Ramos (cell line): ENCODE measurements at regions not wholly inside any gene's neighbourhood (a gene's known extent, or its start where the extent isn't known, plus 50 kb on each side); places are given as distances from the start of the nearest gene placed in this dataset.

Source experiments
- in situ Hi-C: fragments of 300-500 bp; cut with MboI; formaldehyde crosslinking; loops from one replicate; pipeline ENCODE4 v1.14.3; 2022; ENCODE audit warnings: low sequenced_read_pairs; ENCODE audit not compliant: unreplicated experiment

DNA sequence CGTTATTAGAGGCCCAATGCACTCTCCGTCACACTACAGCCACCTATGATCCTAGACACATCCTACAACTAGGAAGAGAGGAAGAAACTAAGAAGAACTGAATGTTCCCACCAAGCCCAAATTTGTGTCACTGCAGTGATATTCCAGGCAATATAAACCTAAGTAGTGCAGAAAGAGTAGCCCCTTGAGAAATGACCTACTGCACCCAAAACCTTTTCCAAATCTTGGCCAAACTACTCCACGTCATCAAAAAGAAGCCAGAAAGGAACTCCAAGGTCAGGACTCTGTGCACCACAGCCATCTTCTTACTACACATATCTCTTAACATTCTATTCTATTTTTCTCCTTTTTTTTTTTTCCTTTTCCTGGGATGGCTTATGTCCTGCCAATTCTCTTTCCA is 60.2 kb downstream of the ADAMTS1 start:
- in situ Hi-C loops, result no loop called here

GRCh38 chr21:26783466-26784195 is 61.6 kb downstream of the ADAMTS1 start:
- in situ Hi-C loops, result no loop called here

- in situ Hi-C loops, result no loop called here
These were observed 62.5 kb downstream of the ADAMTS1 start for GRCh38 chr21:26782747-26783146.

GRCh38 chr21:26782331-26782730 is 62.9 kb downstream of the ADAMTS1 start:
- in situ Hi-C loops, result no loop called here

- in situ Hi-C loops, result no loop called here
These were observed 63.9 kb downstream of the ADAMTS1 start for GRCh38 chr21:26781331-26781730.

- in situ Hi-C loops, result no loop called here
These were observed 68.0 kb downstream of the ADAMTS1 start for GRCh38 chr21:26777166-26777565.

- in situ Hi-C loops, result no loop called here
These were observed 68.7 kb downstream of the ADAMTS1 start for GRCh38 chr21:26776310-26777021.

DNA sequence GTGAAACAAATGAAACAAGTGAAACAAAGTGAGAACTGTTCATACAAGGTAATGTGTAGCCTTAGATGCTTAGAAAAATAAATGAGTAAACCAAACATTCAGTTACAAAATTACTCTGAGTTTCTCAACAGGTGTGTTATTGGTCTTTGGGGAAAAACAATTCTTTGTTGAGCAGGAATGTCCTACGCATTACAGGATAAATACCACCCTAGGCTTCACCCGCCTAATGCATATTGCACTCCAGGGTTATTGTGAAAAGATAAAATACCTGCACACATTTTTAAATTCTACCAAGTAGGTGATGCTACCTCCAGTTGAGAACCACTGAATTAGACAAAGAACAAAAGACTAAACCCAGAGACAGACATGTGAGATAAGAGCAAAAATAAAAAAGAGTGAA is 72.2 kb downstream of the ADAMTS1 start:
- in situ Hi-C loops, result no loop called here

- in situ Hi-C loops, result no loop called here
These were observed 75.5 kb downstream of the ADAMTS1 start for GRCh38 chr21:26769613-26770188.

DNA sequence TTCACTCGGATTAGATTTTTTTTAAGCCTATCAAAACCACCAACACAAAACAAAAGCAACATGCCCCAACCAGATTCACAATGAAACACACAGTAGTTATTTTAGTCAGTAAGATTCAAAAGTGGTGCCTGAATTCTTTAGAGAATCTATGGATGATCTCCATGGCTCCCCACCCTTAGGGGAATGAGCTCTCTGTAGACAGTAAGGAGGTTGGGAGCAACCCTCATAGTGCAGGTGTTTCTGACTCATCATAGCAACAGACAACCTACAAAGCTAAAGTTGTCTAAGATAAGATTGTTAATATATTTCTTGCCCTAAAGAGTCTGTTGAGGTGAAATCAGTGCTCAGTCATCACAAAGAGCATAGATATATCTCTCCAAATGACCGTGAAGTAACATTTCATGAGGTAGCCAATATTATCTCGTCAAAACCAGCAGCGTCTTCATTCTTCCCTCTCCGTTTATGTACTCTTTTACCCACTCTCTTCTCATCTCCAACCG is 78.3 kb downstream of the ADAMTS1 start:
- in situ Hi-C loops, result no loop called here

DNA sequence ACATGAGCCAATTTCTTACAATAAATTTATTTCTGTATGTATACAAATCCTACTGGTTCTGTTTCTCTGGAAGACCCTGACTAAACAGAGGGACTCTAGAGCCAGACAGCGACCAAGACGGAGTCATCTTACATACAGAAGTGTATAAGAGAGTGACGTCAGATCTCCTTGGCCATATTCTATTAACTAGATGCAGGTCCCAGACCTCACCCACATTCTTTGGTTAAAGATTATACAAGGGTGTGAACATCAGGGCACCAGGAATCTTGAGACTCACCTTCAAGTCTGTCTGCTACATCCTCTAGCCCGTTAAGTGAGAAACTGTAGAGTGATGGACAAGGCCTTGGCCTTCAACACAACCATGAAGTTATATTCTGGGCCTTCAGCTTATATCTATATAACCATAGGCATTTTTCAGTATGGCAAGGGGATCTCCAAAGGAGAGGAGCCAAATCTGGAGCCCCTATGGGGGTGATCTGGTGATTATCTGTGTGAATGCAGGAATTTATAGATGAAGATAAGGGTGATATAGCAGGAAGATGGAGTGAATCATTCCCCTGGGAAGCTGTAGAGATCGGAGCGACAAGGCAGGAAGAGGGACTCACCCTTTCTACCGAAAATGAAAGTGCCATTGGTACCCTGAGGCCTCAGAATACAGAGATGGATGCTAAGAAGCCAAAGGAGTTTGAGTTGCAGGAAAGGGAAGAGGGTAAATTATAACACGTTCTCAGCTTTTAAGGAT is 83.9 kb downstream of the ADAMTS1 start:
- in situ Hi-C loops, result no loop called here

GRCh38 chr21:26759731-26760130 is 85.5 kb downstream of the ADAMTS1 start:
- in situ Hi-C loops, result no loop called here

GRCh38 chr21:26758083-26758880 is 86.9 kb downstream of the ADAMTS1 start:
- in situ Hi-C loops, result no loop called here

- in situ Hi-C loops, result no loop called here
These were observed 88.6 kb downstream of the ADAMTS1 start for GRCh38 chr21:26756491-26757159.

DNA sequence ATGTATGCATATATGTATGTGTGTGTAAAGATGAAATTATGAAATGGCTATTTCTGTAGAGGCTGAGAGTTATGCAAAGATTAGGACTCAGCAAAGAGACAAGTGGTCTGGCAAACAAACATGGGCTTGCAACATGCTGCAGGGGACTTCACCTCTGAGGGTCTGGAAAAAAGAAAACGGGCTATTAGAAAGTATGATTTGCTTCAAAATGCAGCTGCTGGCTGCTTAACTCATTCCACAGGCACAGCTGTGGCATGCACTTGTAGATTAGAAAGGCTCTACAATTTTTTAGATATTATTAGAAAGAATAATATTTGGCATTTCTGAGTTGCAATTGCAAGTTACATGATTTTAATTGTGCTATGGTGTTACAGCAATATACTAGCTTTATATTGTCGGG is 90.4 kb downstream of the ADAMTS1 start:
- in situ Hi-C loops, result no loop called here

GRCh38 chr21:26753822-26754221 is 91.4 kb downstream of the ADAMTS1 start:
- in situ Hi-C loops, result no loop called here

DNA sequence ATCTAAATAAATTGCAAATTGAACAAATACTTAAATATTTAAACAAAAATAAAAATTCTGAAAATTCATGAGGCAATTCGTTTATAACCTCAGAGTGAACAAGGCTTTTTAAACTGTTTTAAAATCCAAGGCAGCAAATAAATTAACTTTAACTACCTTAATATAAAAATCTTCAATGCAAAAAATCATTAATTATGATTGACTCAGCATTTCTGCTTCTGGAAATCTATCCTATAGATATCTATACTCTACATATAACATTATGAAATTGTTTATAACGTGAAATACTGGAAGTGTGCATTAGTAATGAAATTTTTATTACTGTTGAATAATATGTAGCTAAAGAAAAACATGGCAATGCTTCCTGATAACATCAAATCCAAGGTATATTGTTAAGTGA is 92.4 kb downstream of the ADAMTS1 start:
- in situ Hi-C loops, result no loop called here

- in situ Hi-C loops, result no loop called here
These were observed 93.9 kb downstream of the ADAMTS1 start for GRCh38 chr21:26751305-26751704.

DNA sequence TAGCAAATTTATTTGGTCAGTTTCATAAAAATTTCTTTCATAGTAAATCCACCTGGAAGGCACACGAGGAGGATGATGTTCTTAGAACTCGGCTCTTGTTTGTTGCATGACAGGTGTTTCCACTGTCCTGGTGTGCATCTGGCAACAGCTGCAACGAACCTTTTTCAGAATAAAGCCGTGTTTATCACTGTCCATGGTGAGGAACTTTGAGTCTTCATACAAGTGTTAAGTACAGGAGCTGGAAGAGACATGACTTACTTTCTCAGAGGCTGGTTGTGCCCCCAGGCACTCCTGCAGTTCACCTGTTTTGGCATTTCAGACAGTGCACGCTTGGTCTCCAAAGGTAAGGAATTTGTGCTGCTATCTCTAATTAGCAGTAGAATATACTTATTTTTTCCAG is 97.1 kb downstream of the ADAMTS1 start:
- in situ Hi-C loops, result no loop called here
